ENCODE measurements at regions not wholly inside any gene's neighbourhood (a gene's known extent, or its start where the extent isn't known, plus 50 kb on each side); places are given as distances from the start of the nearest gene placed in this dataset.

GRCh38 chr1:10911490-10912166, 100.8 kb upstream of the TARDBP start:
- Histone ChIP-seq H3K4me2 (replicated peaks; ENCODE audit: extremely low read depth, low read length, poor library complexity, severe bottlenecking) (no peak overlapping the region), H3K9ac (ENCODE audit: insufficient read depth, low read length, poor library complexity, severe bottlenecking) (no peak overlapping the region), H3K4me3 (replicated peaks in 1 of 3; ENCODE audit: low read depth in 2 of 3, low read length in 3 of 3) (no peak overlapping the region), H3K27me3 (ENCODE audit: control insufficient read depth in 2 of 2, insufficient read depth in 2 of 2, low read length in 2 of 2) (no peaks in the 10 kb centered on the region), H3K79me2 (ENCODE audit: insufficient read depth, low read length) (no peaks in the 10 kb centered on the region), H3K27ac (ENCODE audit: low read depth in 1 of 2, low read length in 2 of 2) (no peak overlapping the region), H4K20me1 (ENCODE audit: insufficient read depth, low read length) (no peaks in the 10 kb centered on the region), H3K4me1 (ENCODE audit: control insufficient read depth in 1 of 2, insufficient read depth in 2 of 2, low read length in 2 of 2) (peaks cover 0 to under 1% of the 10 kb centered on the region in 2 donors), H2AFZ (ENCODE audit: insufficient read depth, low read depth, low read length, poor library complexity, severe bottlenecking) (no peak overlapping the region), H3K36me3 (replicated peaks in 1 of 2; ENCODE audit: control insufficient read depth in 1 of 2, insufficient read depth in 2 of 2, low read length in 2 of 2) (no peaks in the 10 kb centered on the region), H3K9me3 (replicated peaks in 1 of 2; ENCODE audit: control insufficient read depth in 1 of 2, insufficient read depth in 1 of 2, low read length in 2 of 2) (no peaks in the 10 kb centered on the region)
- no peak overlapping the region for H3K4me3 Mint-ChIP-seq
- TF ChIP-seq CTCF (IDR thresholded peaks at IDR 0.05) = no peak
- 96% methylated on average over 6 of the region's 11 CpGs for WGBS (ENCODE audit: insufficient coverage)
- no peaks in the 10 kb centered on the region for H3K36me3 Mint-ChIP-seq
- no peaks in the 10 kb centered on the region for H3K9me3 Mint-ChIP-seq
- DNase-seq = no peak
- intact Hi-C loops (cut with micrococcal nuclease) = no loop called here
- peaks cover 0 to 6% (median 3%) of the 10 kb centered on the region in 3 donors for H3K27me3 Mint-ChIP-seq (ENCODE audit: low read depth in 3 of 3)
- peaks cover 2% of the 10 kb centered on the region for H3K4me1 Mint-ChIP-seq
- no peak overlapping the region for H3K27ac Mint-ChIP-seq

- Histone ChIP-seq H3K4me2 (replicated peaks; ENCODE audit: extremely low read depth, low read length, poor library complexity, severe bottlenecking) (no peak overlapping the region), H2AFZ (ENCODE audit: insufficient read depth, low read depth, low read length, poor library complexity, severe bottlenecking) (no peak overlapping the region), H3K79me2 (ENCODE audit: insufficient read depth, low read length) (no peaks in the 10 kb centered on the region), H3K9me3 (replicated peaks in 1 of 2; ENCODE audit: control insufficient read depth in 1 of 2, insufficient read depth in 1 of 2, low read length in 2 of 2) (no peaks in the 10 kb centered on the region), H3K36me3 (replicated peaks in 1 of 2; ENCODE audit: control insufficient read depth in 1 of 2, insufficient read depth in 2 of 2, low read length in 2 of 2) (no peaks in the 10 kb centered on the region), H3K27ac (ENCODE audit: low read depth in 1 of 2, low read length in 2 of 2) (no peak overlapping the region), H3K4me3 (replicated peaks in 1 of 3; ENCODE audit: low read depth in 2 of 3, low read length in 3 of 3) (no peak overlapping the region), H4K20me1 (ENCODE audit: insufficient read depth, low read length) (no peaks in the 10 kb centered on the region), H3K9ac (ENCODE audit: insufficient read depth, low read length, poor library complexity, severe bottlenecking) (no peak overlapping the region), H3K4me1 (ENCODE audit: control insufficient read depth in 1 of 2, insufficient read depth in 2 of 2, low read length in 2 of 2) (peaks cover 0 to 6% of the 10 kb centered on the region in 2 donors), H3K27me3 (ENCODE audit: control insufficient read depth in 2 of 2, insufficient read depth in 2 of 2, low read length in 2 of 2) (no peaks in the 10 kb centered on the region)
- WGBS (ENCODE audit: insufficient coverage) = 98% methylated on average over 11 of the region's 17 CpGs
- H3K36me3 Mint-ChIP-seq = no peaks in the 10 kb centered on the region
- H3K27me3 Mint-ChIP-seq (ENCODE audit: low read depth in 3 of 3) = peaks cover 2 to 6% (median 6%) of the 10 kb centered on the region in 3 donors
- intact Hi-C loops (cut with micrococcal nuclease) = no loop called here
- no peak overlapping the region for H3K4me3 Mint-ChIP-seq
- H3K4me1 Mint-ChIP-seq = peaks cover 1% of the 10 kb centered on the region
- H3K9me3 Mint-ChIP-seq = no peaks in the 10 kb centered on the region
- no peak for TF ChIP-seq CTCF (IDR thresholded peaks at IDR 0.05)
- no peak overlapping the region for H3K27ac Mint-ChIP-seq
- no peak for DNase-seq
These were observed 100.0 kb upstream of the TARDBP start for GRCh38 chr1:10912441-10912840.

All from CD14-positive monocyte (primary cell).